OCI-LY7 (cell line): ENCODE measurements at regions not wholly inside any gene's neighbourhood (a gene's known extent, or its start where the extent isn't known, plus 50 kb on each side); places are given as distances from the start of the nearest gene placed in this dataset.
"Not testable (repeated sequence)": the region's sequence is repeated elsewhere in the genome, so short reads cannot be mapped to it uniquely, and the experiment has no call there.

ENCODE experiments used
- EZH2phosphoT487 ChIP-seq: fragments of 200-600 bp; sonication (generic); IDR thresholded peaks from 2 replicates; pipeline ENCODE4 v1.6.1; 2018; ENCODE audit warnings: low read depth, borderline replicate concordance, mild to moderate bottlenecking, mixed run types, antibody characterized with exemption, low read length, moderate library complexity, mixed read lengths
- TF ChIP-seq, protein P1 (sequence below): fragments of 200-600 bp; sonication (generic); conservative IDR thresholded peaks from 2 replicates; pipeline ENCODE4 v1.5.1; 2014; ENCODE audit warnings: mild to moderate bottlenecking, antibody characterized with exemption, low read length, moderate library complexity, mixed read lengths

DNA sequence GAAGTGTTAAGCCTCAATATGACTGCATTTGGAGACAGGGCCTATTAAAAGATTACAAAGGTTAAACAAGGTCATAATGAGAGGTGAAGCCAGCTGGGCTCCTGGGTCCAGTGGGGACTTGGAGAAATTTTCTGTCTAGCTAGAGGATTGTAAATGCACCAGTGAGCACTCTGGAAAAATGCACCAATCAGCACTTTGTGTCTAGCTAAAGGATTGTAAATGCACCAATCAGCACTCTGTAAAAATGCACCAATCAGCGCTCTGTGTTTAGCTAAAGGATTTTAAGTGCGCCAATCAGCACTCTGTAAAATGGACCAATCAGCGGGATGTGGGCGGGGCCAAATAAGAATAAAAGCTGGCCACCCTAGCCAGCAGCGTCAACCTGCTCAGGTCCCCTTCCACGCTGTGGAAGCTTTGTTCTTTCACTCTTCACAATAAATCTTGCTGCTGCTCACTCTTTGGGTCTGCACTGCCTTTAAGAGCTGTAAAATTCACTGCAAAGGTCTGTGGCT lies 150.3 kb downstream of the MRPS30 start:
- TF ChIP-seq, protein P1, sequence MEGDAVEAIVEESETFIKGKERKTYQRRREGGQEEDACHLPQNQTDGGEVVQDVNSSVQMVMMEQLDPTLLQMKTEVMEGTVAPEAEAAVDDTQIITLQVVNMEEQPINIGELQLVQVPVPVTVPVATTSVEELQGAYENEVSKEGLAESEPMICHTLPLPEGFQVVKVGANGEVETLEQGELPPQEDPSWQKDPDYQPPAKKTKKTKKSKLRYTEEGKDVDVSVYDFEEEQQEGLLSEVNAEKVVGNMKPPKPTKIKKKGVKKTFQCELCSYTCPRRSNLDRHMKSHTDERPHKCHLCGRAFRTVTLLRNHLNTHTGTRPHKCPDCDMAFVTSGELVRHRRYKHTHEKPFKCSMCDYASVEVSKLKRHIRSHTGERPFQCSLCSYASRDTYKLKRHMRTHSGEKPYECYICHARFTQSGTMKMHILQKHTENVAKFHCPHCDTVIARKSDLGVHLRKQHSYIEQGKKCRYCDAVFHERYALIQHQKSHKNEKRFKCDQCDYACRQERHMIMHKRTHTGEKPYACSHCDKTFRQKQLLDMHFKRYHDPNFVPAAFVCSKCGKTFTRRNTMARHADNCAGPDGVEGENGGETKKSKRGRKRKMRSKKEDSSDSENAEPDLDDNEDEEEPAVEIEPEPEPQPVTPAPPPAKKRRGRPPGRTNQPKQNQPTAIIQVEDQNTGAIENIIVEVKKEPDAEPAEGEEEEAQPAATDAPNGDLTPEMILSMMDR: not testable (repeated sequence)
- TF ChIP-seq EZH2phosphoT487: not testable (repeated sequence)
